ENCODE measurements at regions not wholly inside any gene's neighbourhood (a gene's known extent, or its start where the extent isn't known, plus 50 kb on each side); places are given as distances from the start of the nearest gene placed in this dataset.
"Not testable (repeated sequence)": the region's sequence is repeated elsewhere in the genome, so short reads cannot be mapped to it uniquely, and the experiment has no call there.

DNA sequence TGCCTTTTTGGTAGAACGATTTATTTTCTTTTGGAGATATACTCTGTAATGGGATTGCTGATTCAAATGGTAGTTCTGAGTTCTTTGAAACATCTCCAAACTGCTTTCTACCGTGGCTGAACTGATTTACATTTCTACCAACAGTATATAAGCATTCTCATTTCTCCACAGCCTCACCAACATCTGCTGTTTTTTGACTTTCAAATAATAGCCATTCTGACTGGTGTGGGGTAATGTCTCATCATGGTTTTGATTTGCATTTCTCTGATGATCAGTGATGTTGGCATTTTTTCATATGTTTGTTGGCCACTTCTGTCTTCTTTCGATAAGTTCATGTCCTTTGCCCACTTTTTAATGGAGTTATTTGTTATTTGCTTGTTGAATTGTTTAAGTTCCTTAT, 154.0 kb downstream of the ABHD5 start:
- TF ChIP-seq, protein P1, sequence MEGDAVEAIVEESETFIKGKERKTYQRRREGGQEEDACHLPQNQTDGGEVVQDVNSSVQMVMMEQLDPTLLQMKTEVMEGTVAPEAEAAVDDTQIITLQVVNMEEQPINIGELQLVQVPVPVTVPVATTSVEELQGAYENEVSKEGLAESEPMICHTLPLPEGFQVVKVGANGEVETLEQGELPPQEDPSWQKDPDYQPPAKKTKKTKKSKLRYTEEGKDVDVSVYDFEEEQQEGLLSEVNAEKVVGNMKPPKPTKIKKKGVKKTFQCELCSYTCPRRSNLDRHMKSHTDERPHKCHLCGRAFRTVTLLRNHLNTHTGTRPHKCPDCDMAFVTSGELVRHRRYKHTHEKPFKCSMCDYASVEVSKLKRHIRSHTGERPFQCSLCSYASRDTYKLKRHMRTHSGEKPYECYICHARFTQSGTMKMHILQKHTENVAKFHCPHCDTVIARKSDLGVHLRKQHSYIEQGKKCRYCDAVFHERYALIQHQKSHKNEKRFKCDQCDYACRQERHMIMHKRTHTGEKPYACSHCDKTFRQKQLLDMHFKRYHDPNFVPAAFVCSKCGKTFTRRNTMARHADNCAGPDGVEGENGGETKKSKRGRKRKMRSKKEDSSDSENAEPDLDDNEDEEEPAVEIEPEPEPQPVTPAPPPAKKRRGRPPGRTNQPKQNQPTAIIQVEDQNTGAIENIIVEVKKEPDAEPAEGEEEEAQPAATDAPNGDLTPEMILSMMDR (IDR thresholded peaks at IDR 0.05): no peak
- H3K4me3 ChIP-seq: no peak overlapping the region
- no peak overlapping the region for H3K27ac ChIP-seq
- intact Hi-C loops (cut with DNase I): loop anchor here in 1 of 10 donors (5.0 kb wide), 1 partner anchor 1377 kb away; no protein-coding TSS in a partner anchor
- no peak for DNase-seq
- H3K9me3 ChIP-seq: peaks cover 0 to 51% (median 10%) of the 10 kb centered on the region in 11 donors
- H3K36me3 ChIP-seq: no peaks in the 10 kb centered on the region
- H3K27me3 ChIP-seq: no peaks in the 10 kb centered on the region
- ATAC-seq: no peak
- 67 to 73% methylated on average over 3 of the region's 3 CpGs for WGBS, 2 donors
- H3K4me1 ChIP-seq: no peaks in the 10 kb centered on the region

DNA sequence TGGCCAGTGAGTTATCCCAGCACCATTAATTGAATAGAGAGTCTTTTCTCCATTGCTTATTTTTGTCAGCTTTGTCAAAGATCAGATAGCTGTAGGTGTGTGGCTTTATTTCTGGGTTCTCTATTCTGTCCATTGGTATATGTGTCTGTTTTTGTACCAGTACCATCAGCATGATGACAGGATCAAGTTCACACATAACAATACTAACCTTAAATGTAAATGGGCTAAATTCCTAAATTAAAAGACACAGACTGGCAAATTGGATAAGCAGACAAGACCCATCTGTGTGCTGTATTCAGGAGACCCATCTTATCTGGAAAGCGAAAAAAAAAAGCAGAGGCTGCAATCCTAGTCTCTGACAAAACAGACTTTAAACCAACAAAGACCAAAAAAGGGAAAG, 154.8 kb downstream of the ABHD5 start:
- ATAC-seq; H3K36me3 ChIP-seq; H3K27ac ChIP-seq; H3K27me3 ChIP-seq; intact Hi-C loops (cut with DNase I); H3K4me1 ChIP-seq; DNase-seq; H3K4me3 ChIP-seq: not testable (repeated sequence)
- 43 to 55% methylated on average over 1 of the region's 1 CpG for WGBS, 2 donors
- H3K9me3 ChIP-seq: peaks cover 0 to 53% (median 10%) of the 10 kb centered on the region in 11 donors

DNA sequence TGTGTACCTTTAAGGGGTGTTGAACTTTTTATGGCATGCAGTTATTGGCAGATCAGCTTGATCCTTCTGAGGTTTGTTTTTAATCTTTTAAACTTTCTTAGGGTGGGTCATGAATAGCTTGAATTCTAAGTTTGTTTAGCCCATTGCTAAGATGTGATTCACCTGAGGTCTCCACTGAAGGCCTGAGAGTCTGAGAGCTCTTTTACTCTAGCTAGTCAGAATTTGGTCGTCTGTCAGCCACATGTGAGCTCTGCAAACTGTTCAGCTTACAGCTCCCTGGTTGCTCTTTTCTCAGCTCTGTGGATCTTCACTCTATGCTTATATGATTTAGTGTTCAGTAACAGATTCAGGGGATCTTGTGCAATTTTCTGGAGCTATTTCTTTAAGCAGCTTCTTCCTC, 161.3 kb downstream of the ABHD5 start:
- Histone ChIP-seq H3K4me3 (no peak overlapping the region), H3K27ac (no peak overlapping the region), H3K27me3 (peaks cover 0 to 23% (median 20%) of the 10 kb centered on the region in 7 donors), H3K36me3 (no peaks in the 10 kb centered on the region), H3K9me3 (peaks cover 0 to 28% (median 10%) of the 10 kb centered on the region in 11 donors), H3K4me1 (no peaks in the 10 kb centered on the region)
- TF ChIP-seq, protein P1 (IDR thresholded peaks at IDR 0.05): no peak
- DNase-seq: no peak
- ATAC-seq: no peak
- intact Hi-C loops (cut with DNase I): loop anchor here in 3 of 10 donors (10.0 kb wide), 3 partner anchors 313 to 353 kb away; no protein-coding TSS in a partner anchor
- WGBS, 2 donors: 30 to 32% methylated on average over 1 of the region's 1 CpG

DNA sequence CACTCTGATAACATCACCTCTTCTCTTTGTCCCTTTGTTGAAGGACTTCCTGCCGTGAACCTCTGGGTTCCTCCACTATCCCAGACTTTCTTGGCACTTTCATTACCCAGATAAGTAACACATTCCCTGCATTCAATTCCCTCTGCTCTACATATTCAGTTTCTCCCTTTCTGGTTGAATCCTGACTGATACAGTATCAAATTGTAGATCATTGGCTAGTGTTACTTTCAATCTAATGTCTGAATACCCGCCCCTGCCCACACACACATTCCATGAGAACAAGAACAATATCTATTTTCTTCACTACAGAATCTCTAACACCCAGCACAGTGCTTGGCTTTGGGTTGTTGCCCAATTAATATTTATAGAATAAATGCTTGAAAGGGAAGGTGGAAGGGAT, 163.5 kb downstream of the ABHD5 start:
- H3K4me1 ChIP-seq: no peaks in the 10 kb centered on the region
- ATAC-seq: no peak
- no peaks in the 10 kb centered on the region for H3K36me3 ChIP-seq
- no peak for DNase-seq
- H3K9me3 ChIP-seq: peaks cover 0 to 7% (median 0%) of the 10 kb centered on the region in 11 donors
- TF ChIP-seq, protein P1 (IDR thresholded peaks at IDR 0.05): no peak
- no peak overlapping the region for H3K4me3 ChIP-seq
- peaks cover 0 to 45% (median 38%) of the 10 kb centered on the region in 7 donors for H3K27me3 ChIP-seq
- 40 to 51% methylated on average over 2 of the region's 2 CpGs for WGBS, 2 donors
- intact Hi-C loops (cut with DNase I): loop anchor here in 3 of 10 donors (10.0 kb wide), 3 partner anchors 311 to 351 kb away; no protein-coding TSS in a partner anchor
- no peak overlapping the region for H3K27ac ChIP-seq

DNA sequence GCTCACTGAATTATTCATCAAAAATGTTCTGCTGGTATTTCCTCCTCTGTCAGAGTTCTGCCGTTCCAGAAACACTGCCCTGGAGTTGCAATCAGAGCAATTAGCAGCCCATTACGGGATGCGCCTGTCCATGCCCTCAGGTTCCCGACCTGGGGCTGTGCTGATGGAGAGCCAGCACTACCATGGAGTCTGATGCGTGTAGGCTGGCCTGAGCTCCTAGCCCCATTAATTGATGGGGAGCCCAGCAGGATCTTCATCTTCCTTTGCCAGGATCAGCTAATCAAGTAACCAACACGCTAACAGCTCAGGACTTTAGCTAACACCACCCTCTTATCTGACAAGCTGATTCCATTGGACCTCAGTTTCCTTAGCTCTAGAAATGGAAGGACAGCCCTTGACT, 164.2 kb downstream of the ABHD5 start:
- H3K4me1 ChIP-seq: no peaks in the 10 kb centered on the region
- no peak overlapping the region for H3K4me3 ChIP-seq
- no peaks in the 10 kb centered on the region for H3K36me3 ChIP-seq
- WGBS, 2 donors: 61 to 62% methylated on average over 6 of the region's 6 CpGs
- intact Hi-C loops (cut with DNase I): loop anchor here in 5 of 10 donors (5.0 to 10.0 kb wide), 5 partner anchors 310 to 350 kb away; no protein-coding TSS in a partner anchor
- TF ChIP-seq, protein P1 (IDR thresholded peaks at IDR 0.05): no peak
- DNase-seq: no peak
- no peak for ATAC-seq
- H3K27ac ChIP-seq: no peak overlapping the region
- peaks cover 0 to 52% (median 42%) of the 10 kb centered on the region in 7 donors for H3K27me3 ChIP-seq
- H3K9me3 ChIP-seq: peaks cover 0 to under 1% (median 0%) of the 10 kb centered on the region in 11 donors
